T-helper 2 cell (primary cell): ENCODE measurements at regions not wholly inside any gene's neighbourhood (a gene's known extent, or its start where the extent isn't known, plus 50 kb on each side); places are given as distances from the start of the nearest gene placed in this dataset.
"Not testable (repeated sequence)": the region's sequence is repeated elsewhere in the genome, so short reads cannot be mapped to it uniquely, and the experiment has no call there.

Experiments
- DNase-seq, 5 experiments: peaks; one replicate each; pipeline versions ENCODE4 v3.0.0 to v3.0.0-alpha.2; 2012 to 2022

- no peak for DNase-seq
Observed at GRCh38 chr13:71213252-71213821, 653.7 kb downstream of the DACH1 start.

GRCh38 chr13:71210861-71211260 lies 656.1 kb downstream of the DACH1 start:
- DNase-seq: no peak

- DNase-seq: no peak
Observed at GRCh38 chr13:71209217-71209616, 657.8 kb downstream of the DACH1 start.

GRCh38 chr13:71184583-71184982 lies 682.4 kb downstream of the DACH1 start:
- DNase-seq: not testable (repeated sequence)

- not testable (repeated sequence) for DNase-seq
Observed at GRCh38 chr13:71183352-71183751, 683.7 kb downstream of the DACH1 start.

- DNase-seq: no peak
Observed at GRCh38 chr13:71171740-71172139, 695.3 kb downstream of the DACH1 start.

GRCh38 chr13:71169180-71169579 lies 697.8 kb downstream of the DACH1 start:
- no peak for DNase-seq

- no peak for DNase-seq
Observed at GRCh38 chr13:71156550-71156949, 710.5 kb downstream of the DACH1 start.

- no peak for DNase-seq
Observed at GRCh38 chr13:71149498-71150363, 717.3 kb downstream of the DACH1 start.

- DNase-seq: no peak
Observed at GRCh38 chr13:71149046-71149445, 718.0 kb downstream of the DACH1 start.

- no peak for DNase-seq
Observed at GRCh38 chr13:71148396-71148795, 718.6 kb downstream of the DACH1 start.

GRCh38 chr13:71144883-71145282 lies 722.1 kb downstream of the DACH1 start:
- DNase-seq: no peak

- DNase-seq: no peak
Observed at GRCh38 chr13:71137101-71137500, 729.9 kb downstream of the DACH1 start.

GRCh38 chr13:71124230-71124629 lies 742.8 kb downstream of the DACH1 start:
- DNase-seq: no peak

GRCh38 chr13:71118779-71119364 lies 748.1 kb downstream of the DACH1 start:
- no peak for DNase-seq

- no peak for DNase-seq
Observed at GRCh38 chr13:71117920-71118319, 749.1 kb downstream of the DACH1 start.

GRCh38 chr13:71115301-71115700 lies 751.7 kb downstream of the DACH1 start:
- DNase-seq: no peak

GRCh38 chr13:71096421-71096820 lies 770.6 kb downstream of the DACH1 start:
- no peak for DNase-seq

- no peak for DNase-seq
Observed at GRCh38 chr13:71090990-71091389, 776.0 kb downstream of the DACH1 start.

- DNase-seq: no peak
Observed at GRCh38 chr13:71089056-71089455, 777.9 kb downstream of the DACH1 start.

GRCh38 chr13:71087432-71087831 lies 779.6 kb downstream of the DACH1 start:
- no peak for DNase-seq

GRCh38 chr13:71087006-71087405 lies 780.0 kb downstream of the DACH1 start:
- DNase-seq: no peak

- DNase-seq: no peak
Observed at GRCh38 chr13:71082631-71083030, 784.4 kb downstream of the DACH1 start.

- no peak for DNase-seq
Observed at GRCh38 chr13:71079638-71080037, 787.4 kb downstream of the DACH1 start.
